ENCODE measurements at regions not wholly inside any gene's neighbourhood (a gene's known extent, or its start where the extent isn't known, plus 50 kb on each side); places are given as distances from the start of the nearest gene placed in this dataset.

DNA sequence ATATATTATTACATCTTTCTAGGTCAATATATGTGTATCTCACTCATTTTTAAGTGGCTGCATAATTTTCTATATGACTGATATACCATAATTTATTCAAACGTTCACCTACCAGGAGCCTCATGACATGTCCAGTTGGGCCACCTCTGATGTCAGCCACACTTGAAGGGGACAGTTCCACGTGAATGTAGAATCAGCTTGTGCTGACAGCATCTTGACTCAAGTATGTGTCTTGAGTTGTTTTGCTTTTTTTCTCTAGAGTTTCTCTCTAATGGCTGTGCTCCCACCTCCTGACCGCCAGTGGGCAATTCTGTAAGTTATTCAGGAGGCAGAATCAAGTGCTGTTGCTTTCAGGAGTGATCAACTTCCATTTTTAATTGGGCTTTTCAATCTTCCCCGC lies 237.9 kb downstream of the NFKBIZ start:
- DNase-seq = no peak

DNA sequence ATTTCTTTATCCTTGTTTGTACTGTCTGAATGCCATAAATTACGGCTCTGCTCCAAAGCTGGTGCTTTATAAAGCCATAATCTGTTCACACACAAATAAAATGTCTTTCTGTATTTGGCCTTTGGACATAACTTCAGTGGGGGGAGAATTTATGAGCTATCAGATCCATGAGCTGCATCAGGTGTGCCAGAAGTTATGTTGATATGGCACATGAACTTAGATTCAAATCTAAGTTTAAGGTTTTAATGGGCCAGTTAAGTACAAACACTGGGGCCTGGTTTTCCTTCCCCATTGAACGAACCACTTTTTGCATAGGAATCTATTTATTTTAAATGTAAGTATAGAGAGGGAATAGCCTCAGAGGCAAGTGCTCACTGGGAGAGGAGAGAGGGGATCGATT lies 239.9 kb downstream of the NFKBIZ start:
- no peak for DNase-seq

DNA sequence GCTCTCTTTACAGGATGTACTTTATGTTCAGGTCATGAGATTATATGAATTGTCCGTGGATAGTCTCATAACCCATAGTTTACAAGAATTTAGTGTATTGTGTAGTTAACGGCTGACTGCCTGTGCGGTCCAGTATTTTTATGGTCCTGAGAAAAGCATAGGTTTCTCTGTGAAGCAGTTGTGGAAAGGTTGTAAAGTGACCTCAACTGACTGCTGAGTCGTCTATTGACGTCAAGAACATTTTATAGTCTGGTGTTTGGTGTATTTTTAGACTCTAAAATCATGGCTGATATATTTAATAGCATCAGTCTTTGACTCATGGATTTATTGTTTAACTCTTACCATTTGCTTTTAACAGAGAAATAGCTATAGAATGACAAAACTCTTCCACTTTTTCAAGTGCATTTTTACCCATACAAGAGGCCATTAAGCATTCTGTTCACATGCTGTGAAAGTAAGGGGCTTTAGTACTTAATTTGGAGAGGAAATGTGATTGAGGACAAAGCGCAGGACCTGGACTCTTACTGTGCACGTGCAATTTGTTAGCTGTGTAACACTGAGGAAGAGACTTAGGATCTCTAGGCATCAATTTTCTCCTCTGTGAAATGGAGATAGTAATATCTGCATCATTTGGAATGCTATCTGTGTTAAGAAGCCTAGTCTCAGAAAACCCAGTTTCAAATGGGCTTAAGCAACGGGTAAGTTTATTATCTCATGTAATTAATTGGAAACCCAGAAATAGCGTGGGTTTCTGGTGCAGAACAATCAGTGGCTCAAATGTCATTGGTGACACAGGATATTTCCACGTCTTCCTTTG lies 240.8 kb downstream of the NFKBIZ start:
- no peak for DNase-seq

DNA sequence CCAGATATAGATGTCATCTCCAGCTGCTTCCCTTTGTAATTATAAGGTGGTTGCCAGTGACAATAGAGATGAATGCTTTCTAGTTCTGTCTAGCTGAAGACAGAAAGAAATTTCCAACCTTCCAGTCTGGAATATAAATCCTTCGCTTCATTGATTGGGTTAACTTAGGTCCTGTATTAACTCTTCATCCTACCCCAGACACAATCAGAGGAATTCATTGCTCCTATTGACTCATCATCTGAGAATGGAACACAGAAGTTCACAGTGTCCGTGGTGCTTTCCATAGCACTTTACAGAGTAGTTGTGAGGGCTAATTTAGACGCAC lies 241.4 kb downstream of the NFKBIZ start:
- no peak for DNase-seq

DNA sequence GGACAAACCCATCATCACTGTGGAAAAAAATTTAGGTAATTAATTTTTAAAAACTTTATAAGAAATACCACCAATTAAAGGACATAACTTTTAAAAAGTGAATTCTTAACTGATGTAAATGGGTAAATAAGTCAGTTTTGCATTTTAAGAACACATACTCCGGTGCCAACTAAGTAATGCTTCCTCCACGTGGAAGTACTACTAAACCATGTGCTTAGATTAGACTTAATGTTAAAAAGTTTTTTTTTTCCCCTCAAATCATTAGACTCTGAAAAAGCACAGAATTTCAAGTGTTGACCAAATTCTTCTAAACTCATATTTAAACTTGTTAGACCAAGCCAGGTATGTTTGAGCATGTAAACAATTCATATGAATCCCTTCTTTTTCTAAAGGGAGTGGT lies 242.0 kb downstream of the NFKBIZ start:
- no peak for DNase-seq

DNA sequence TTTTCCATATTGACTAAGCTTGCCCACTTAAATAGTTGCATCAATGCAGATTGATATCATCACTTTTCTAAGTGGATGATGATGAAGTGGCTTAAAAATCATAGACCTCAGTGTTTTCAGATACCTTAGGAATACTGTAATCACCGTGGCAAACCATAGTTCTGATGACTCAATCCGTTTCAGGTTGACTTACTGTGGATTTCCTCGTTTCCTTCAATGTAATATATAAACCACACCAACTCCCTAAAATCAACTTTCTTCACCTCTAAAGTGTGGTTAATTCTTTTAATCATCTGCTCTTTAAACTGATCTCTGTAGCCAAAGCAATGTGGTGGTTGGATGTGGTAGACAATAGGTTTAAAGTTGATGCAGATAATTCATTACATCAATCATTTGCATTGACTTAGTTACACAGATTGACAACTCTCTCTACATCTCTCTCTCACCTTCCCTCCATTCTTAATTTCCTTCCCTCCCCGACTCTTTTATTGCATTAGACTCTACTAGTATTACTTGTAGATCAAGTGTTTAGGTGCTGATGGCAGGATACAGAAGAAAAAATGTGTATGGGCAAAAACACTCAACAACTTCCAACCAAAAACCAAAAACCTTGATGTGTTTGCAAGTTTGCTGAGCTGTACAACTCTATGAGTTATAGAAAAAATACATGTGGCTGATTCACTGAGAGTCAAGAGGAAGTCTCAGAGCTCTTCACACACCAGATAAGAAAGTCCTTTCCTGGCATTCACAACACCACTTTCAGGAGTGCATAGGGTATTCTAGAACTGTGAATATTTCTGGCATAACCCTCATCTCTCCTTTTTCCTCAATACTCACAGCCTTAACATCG lies 243.5 kb downstream of the NFKBIZ start:
- no peak for DNase-seq

DNA sequence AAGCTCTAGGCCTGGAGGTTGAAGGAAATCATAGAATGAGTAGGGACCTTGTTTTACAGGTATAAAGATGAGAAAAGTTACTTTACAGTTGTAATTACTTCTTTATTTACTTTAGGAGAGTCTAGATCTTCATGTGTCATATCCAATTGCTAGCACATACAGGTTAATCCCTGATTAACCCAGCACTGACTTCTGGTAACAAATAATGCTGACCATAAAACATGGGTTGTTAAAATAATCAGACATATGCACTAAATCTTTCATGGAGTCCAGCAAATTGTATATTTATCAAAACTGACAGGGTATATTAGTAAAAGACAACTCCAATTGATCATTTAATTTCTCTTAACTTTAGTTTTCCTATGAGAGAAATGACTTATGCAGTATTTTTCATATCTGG lies 245.2 kb downstream of the NFKBIZ start:
- no peak for DNase-seq

DNA sequence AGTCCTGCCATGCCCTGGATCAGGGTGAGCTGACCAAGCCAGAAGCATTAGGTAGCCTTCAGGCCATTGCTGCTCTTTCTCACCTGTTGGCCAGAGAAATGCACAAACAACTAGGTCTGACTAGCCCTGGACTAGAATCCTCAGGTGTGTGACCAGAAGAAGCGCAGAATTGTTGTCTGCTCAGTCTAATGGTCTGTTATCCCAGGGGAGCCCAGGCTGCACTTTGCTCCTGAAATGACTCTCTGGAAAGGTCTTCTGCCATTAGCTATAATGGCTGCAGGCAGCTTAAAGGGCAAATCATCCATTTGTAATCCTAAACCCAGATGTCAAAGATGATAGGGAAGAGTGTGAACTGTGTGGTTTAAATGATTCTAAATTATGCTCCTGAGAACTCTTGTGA lies 246.1 kb downstream of the NFKBIZ start:
- DNase-seq = no peak

DNA sequence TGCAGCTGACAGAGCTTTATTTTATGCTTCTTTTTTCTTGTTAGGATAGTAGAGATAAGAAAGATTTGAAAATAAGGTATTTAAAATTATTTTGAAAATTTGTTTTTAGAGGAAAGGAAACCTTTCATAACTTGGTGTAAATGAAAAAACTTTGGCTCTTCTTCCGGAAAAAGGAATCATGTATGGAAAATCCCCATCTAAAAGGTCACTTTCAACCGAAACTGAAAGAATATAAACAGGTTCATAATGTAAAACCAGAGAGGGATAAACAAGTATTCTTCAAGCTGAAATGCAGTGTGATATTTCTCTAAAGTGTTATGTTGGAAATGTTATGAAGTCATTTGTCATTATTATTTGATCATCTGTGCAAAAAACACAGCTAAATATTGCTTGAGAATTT lies 246.8 kb downstream of the NFKBIZ start:
- DNase-seq = no peak

DNA sequence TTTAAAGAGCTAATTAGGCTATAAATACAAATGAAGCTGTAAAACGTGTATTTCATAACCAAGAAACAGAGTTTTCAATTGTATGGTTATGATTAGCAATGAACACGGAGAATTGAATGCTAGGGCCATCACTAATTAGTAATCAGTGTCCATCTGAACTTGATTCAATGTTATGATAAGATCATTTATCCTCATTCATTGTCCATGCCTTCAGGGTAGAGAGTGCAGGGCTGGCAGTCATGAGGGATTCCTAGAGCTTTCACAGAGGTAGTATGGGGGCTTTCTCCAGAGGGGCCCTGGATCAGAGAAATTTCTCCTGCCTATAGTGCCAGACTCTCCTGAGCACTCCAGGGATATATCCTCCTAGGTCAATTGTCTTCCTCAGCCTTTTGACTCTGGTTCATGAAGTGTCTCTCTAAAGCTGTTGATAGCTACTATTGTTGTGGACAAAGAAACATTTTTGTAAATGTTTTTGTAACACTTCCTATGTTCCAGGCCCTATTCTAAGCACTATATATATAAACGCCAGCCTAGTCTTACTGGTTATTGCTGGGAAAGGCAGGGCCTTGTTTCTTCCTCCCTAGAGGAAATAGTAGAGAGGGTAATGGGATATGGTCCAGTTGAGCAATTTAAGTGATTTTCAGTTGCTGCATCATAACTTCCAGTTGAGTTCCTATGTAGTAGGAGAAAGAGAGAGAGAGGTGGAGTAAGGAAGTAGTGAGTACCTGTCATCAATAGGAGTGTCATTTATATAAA lies 249.0 kb downstream of the NFKBIZ start:
- no peak for DNase-seq

DNA sequence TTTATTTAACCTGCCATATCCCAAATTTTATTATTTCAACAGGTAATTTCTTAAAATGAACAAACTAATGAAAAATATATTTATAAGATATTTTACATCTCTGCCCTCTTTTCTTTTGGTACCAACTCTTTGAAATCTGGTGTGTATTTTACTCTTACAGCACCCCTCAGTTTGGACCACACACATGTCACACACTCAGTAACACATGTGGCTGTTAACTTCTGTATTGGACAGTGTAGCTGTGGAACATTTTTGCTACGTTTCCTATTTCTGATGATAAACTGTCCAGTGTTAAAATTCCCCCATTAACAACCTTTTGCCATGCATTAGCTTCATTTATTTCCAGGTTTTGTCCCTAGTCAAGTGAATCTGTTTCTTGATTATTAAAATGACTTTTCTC lies 250.6 kb downstream of the NFKBIZ start:
- DNase-seq = no peak

DNA sequence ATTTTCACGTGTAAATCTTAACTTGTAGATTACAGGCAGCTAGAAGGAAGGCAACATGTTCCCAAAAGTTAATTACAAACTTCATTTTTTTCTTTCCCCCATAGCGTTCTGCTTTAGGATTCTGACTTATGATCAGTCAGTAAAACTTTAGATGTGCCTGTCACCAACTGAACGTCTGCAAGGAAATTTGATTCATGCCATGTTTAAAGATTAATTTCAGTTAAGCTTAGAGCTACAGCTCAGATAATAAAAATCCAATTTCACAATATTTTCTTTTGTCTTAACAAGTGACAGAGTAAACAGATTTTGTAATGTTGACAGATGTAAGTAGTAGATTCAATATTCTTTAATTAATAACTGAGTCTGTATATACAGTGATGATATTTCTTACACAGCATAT lies 253.1 kb downstream of the NFKBIZ start:
- DNase-seq = no peak

DNA sequence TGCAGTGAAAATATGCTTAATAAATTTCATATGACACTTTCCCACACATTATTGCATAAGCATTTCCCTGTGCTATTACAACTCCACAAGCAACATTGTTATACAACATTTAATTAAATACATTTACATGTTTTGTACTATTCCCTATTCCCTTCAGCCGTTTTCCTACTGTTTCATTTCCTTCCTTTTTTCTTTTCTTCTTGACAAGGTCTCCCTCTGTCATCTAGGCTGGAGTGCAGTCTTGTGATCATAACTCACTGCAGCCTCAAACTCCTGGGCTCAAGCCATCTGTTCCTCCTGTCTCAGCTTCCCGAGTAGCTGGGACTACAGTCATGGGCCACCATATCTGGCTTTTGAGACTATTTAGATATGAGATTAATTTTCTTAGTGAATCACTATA lies 254.7 kb downstream of the NFKBIZ start:
- DNase-seq = no peak

DNA sequence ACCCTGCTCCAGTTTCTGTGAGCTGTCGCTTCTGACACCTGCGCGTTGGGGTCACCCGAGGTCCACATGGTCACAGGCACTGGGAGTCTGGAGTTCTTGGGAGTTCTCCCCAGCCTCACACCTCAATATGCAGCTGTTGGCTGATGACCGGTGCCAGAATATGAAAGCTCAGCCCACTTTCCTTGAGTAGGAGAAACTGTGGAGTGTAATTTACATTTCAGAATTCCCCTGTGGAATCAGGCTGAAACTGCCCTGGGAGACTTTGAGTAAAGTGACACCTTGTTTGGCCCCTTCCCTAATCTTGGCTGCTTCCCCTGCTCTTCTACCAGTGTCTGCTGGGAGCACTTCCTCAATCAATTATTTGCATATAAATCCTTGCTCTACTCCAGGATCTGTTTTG lies 255.9 kb downstream of the NFKBIZ start:
- DNase-seq = no peak

DNA sequence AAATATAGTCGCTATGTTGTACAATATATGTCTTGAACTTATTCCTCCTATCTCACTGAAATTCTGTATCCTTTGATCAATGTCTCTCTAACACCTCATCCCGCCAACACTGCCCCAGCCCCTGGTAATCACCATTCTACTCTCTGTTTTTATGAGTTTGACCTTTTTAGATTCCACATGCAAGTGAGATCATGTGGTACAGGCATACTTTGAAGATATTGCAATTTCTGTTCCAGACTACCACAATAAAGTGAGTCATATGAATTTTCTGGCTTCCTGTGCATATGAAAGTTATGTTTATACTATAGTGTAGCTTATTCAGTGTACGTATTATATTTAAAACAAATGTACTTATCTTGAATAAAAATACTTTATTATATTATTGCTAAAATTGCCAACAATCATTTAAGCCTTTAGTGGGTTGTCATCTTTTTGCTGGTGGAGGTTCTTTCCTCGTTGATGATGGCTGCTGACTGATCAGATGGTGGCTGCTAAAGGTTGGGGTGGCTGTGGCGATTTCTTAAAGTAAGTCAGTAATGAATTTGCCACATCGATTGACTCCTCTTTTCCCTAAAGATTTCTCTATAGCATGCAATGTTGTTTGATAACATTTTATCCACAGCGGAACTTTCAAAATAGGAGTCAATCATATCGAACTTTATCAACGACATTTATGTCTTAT lies 257.2 kb downstream of the NFKBIZ start:
- no peak for DNase-seq

DNA sequence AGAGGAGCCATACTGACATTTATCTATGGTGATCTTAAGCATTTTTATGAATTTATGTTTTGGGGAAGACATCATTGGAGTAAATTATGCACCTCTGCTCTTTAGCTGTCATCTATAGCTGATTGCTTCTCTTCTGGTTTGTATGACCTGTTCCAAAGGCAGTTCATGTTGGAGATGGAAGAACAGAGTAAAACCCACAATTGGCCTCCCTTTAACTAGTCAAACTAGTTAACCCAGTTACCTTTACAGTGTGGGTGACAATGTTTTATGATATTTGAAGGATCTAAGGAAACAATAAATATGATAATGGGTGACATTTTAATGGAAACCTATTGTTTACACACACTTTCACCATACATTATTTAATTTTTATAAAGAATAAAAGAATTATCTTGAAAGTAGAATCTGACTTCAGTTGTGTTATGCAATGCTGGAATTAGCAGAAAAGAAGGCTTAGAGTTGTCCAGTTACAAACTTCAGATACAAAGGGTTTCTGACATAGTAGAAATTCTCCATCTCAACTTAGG lies 263.5 kb downstream of the NFKBIZ start:
- no peak for DNase-seq

DNA sequence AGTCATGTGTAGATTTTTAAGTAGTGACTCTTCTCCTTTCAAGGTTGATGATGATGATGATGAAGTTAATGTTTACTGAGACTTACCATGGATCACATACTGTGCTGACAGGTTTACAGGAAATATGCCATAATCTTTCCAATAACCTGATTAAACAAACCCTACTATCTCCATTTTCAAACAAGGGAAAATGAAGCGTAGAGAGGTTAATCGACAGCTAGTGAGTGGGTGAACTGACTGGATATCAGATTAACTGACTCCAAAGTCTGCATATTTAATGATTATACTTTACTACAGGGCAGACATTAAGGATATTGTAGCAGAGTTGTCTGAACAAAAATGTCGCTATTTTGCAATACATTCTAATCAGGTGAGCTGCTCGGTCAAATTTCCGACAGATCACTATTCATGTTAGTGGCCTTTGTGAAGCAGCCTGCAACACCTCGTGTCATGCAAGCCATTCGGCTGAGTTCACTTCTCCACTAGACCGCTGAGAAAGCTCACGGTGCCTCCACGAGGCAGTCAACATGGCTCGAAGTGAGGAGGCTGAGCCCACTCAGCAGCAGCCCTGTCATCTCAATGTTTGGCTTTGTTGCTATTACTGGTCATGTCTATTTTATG lies 264.2 kb downstream of the NFKBIZ start:
- no peak for DNase-seq

DNA sequence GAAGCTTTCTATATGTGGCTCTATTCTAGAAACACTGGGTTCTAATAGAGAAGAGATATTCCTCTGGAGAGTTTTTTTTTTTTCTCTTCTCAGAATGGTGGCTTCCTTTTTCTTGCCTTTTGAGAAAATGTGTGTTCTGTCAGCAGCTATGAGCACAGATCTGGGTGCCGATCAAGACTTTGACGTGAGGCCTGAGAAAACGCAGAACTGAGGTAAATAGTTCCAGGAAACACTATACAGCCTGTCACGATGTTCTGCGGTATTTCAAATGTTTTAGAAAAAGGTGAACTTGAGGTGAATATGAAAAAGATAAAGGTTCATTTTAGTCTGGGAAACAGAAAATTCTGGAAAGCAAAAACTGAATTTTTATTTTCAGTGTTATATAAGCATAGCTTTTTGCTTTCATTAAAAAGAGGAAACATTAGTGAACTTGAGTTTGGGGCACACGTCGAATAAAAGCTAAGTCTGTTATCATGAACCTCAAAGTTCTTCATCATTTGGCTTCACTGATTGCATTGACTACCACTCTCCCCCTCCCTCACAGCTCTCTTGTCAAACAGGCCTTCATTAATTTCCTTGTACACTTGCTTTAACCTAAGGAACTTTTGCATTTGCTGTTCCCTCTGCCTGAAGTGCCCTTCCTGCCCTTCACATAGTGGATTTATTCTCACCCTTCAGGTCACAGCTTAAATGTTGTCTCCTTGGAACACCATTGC lies 265.1 kb downstream of the NFKBIZ start:
- DNase-seq = no peak

DNA sequence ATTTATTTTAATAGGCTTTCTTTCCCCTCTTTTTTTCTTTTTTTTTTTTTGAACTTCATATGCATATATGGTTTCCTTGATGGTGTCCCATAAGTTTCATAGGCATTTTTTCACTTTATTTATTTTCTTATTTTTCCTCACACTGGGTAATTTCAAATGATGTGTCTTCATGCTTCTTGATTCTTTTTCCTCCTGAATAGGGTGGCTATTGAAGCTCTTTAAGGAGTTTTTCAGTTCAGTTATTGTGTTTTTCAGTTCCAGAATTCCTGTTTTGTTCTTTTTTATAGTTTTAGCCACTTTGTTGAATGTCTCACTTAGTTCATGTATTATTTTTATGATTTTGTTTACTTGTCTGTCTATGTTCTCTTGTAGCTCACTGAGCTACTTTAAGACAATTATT lies 273.2 kb downstream of the NFKBIZ start:
- DNase-seq = no peak

DNA sequence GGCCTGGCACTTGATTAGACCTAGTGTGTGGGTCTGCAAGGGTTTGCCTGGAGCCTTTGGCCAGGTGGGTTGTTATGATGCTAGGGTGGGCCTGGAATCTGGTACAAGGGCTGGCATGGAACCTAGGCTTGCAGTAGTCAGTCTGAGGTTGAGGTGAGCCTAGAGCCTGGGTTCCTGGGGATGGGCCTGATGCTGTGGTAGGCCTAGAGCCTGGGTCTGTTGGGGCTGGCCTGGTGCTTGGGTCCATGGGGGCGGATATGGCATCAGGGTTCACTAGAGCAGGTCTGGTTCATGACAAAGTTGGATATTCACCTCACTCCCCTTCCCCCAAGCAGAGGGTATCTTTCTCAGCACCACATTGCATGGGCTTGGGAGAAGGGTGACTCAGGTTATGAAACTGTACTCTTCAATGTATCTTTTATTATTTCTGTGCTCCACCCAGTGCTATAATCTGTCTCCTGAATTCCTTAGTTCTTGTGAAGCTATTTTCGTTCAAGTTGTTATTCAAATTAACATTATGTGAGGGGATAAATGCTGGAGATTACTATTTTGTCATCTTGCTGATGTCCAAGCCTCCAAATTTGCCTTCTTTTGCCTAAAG lies 274.4 kb downstream of the NFKBIZ start:
- no peak for DNase-seq

DNA sequence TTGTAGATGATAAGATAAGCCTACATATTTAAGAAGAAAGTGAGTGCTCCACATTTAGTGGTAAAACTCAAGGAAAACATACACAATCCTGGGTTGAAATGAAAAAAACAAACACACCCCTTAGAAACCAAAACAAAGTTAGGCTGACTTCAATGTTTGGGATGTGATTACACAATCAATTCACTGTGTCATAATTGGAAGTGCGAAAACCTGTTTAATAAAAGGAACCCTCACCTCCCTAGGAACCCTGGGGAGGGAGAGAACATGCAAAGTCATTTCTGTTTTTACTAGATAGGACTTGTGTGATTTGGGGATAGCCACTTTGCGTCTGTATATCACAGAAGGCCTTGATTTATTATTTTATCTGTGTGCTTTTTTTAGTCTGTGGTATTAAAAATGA lies 275.0 kb downstream of the NFKBIZ start:
- DNase-seq = no peak
